HG03064 (cell line): ENCODE measurements at regions not wholly inside any gene's neighbourhood (a gene's known extent, or its start where the extent isn't known, plus 50 kb on each side); places are given as distances from the start of the nearest gene placed in this dataset.
"Not testable (repeated sequence)": the region's sequence is repeated elsewhere in the genome, so short reads cannot be mapped to it uniquely, and the experiment has no call there.

Source experiments
- ATAC-seq: cut with Tn5 transposase; IDR thresholded peaks from one replicate; pipeline ENCODE4 v1.9.1; 2021; ENCODE audit warnings: low read depth; ENCODE audit not compliant: unreplicated experiment

DNA sequence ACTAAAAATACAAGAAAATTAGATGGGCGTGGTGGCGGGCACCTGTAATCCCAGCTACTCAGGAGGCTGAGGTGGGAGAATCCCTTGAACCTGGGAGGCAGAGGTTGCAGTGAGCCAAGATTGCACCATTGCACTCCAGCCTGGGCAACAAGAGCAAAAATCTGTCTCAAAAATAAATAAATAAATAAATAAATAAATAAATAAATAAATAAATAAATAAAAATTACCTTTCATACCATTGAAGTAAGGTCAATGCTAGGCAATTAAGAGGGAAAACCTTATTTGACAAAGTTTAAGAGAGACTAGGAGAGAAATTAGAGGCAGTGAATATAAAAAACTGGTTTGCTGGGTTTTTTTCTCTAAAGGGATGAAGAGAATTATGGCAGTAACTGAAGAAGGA is 781.1 kb upstream of the GBE1 start:
- ATAC-seq, result not testable (repeated sequence)

- ATAC-seq, result no peak
These were observed 760.2 kb upstream of the GBE1 start for GRCh38 chr3:82521657-82522056.

GRCh38 chr3:82520846-82521245 is 759.4 kb upstream of the GBE1 start:
- no peak for ATAC-seq

DNA sequence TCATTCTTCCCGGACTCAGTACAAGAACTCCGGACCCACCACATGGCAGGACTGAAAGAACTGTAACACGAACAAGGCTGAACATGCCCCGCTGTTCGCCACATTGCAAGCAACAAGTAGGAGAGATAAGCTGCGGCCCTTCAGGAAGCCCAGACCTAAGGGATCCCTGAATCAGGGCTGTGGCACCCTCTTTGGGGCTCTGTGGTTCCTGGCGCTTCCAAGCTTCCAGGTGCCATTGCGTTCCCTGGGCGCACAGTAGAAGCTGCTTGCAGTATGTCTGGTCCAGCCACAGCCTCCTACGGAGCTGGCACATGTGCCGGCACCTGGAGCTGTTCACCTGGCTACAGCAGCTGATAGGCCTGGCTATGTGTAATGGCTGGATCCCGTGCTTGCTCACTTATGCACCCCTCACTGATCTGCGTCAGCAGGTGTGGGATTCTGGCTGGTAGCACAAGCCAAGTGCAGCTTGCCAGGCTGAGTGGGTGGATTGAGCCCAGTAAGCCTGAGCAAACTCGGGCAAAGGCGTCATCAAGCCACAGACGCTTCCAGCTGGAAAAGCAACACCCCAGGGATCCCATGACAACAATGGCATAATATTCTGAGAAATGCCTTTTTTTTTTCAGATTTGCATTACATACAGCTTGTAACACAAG is 748.6 kb upstream of the GBE1 start:
- ATAC-seq, result no peak

DNA sequence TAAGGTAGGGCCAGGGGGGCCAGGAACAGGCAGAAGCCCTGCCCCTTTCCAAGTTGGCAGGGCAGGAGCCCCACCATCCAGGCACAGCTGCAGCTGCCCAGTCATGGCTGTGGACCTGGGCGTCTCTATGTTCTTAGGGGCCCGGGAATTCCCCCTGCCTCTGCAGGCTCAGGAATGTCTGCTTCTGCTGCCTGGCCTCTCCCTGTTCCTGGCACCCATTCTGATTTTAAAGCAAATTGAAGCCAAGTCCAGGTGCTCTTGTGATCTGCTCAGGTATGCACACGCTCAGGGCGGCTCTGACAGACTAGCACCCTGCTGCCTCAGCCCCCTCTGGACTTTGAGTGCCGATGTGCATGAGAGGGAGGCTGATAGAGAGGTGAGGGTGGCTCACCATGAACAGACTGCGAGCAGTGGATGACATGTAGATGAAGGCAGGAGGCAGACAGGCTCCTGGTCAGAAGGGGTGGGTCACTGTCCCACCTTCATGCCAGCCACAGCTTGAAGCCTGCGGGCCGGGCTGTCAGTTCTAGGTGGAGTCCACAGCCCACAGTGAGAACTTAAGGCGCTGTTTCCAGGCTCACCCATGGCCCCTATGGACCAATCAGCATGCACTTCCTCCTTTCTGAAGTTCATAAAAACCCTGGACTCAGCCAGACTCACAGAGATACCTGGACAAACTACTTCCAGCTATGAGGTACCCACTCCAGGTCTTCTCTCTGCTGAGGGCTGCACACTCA is 747.8 kb upstream of the GBE1 start:
- ATAC-seq, result no peak

- no peak for ATAC-seq
These were observed 744.8 kb upstream of the GBE1 start for GRCh38 chr3:82506204-82506603.

GRCh38 chr3:82505079-82505756 is 743.8 kb upstream of the GBE1 start:
- no peak for ATAC-seq

- no peak for ATAC-seq
These were observed 736.7 kb upstream of the GBE1 start for GRCh38 chr3:82498186-82498585.

GRCh38 chr3:82496890-82497560 is 735.6 kb upstream of the GBE1 start:
- no peak for ATAC-seq

DNA sequence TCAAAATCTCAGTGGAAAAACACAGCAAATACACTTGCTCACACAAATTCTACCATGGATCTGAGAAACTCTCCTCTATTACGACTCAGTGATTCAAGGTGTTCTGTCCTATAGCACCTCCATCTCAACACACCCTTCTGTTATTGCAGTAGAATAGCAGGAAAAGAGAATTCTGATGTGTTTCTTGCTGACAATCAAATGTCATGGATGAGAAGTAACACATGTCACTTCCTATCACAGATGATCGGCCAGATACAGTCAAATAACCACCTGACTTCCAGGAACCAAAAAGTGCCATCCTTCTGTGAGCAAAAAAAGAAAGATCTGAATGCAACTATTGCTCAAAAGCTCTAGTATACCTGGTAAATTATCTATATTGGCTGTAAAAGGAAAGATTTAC is 734.2 kb upstream of the GBE1 start:
- ATAC-seq, result no peak

- no peak for ATAC-seq
These were observed 733.6 kb upstream of the GBE1 start for GRCh38 chr3:82494977-82495489.

DNA sequence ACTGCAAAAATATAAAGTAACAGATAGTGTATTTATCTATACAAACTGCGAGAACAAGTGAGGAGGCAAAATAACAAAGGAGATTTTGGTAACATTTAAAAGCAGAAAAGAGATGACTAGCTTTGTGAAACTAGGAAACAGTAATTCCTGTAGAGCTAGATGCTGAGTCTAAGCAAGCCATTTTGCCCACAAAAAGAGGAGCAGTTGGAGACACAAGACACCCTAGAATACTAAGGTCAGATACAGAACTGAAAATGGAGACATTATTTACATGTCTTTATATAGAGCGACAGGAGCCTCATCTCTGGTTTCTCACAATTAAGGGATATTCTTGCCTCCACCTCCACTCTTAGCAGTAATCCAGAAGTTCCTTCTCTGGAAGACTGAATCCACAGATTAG is 732.4 kb upstream of the GBE1 start:
- no peak for ATAC-seq

GRCh38 chr3:82475306-82475705 is 713.9 kb upstream of the GBE1 start:
- ATAC-seq, result no peak

DNA sequence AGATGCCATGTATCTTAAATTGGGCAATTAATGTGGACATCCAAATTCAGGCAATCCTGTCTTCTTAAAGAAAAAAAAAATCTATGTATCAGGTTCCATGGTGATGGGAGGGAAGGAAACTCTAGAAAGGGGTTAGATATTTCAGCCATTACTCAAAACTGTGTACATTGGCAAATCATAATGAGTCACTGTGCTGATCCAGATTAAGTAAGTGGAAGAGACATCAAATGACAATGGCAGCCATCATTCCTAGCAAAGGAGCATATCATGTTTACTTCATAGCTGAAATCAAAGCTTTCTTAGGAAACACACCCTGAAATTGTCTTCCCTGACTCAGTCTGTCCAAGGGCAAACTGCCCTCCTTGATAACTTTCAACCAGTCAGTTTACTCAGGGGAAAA is 713.3 kb upstream of the GBE1 start:
- no peak for ATAC-seq

DNA sequence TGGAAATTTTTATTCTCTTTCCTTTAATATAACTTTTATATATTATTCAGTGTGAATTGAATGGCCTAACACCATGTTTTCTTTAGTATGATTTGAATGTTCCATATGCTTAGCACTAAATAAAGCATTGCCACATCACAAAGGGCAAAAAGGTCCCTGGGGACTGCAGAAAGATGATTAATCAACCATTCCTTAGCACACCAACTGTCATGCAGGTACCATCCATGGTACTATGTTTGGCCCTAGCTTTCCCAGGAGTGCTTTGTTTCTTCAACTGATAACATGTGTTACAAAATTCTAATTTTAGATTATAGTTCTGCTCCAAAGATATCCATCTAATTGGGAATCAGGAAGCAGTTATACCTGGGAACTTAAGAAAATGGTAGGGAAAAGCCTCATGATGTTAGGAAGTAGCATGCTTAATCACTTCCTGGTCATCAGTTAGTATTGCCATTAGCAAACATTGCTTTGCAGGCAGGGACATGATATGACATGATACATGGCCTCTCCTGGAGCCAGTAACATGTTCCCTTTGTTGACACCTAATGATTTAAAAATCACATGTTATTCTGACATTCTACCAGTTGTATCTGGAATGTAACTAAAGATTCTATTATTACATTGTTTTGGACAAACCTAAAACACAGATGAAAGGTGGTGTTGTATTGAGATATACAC is 712.6 kb upstream of the GBE1 start:
- ATAC-seq, result no peak

- no peak for ATAC-seq
These were observed 705.6 kb upstream of the GBE1 start for GRCh38 chr3:82467051-82467450.

GRCh38 chr3:82462977-82463376 is 701.5 kb upstream of the GBE1 start:
- no peak for ATAC-seq

DNA sequence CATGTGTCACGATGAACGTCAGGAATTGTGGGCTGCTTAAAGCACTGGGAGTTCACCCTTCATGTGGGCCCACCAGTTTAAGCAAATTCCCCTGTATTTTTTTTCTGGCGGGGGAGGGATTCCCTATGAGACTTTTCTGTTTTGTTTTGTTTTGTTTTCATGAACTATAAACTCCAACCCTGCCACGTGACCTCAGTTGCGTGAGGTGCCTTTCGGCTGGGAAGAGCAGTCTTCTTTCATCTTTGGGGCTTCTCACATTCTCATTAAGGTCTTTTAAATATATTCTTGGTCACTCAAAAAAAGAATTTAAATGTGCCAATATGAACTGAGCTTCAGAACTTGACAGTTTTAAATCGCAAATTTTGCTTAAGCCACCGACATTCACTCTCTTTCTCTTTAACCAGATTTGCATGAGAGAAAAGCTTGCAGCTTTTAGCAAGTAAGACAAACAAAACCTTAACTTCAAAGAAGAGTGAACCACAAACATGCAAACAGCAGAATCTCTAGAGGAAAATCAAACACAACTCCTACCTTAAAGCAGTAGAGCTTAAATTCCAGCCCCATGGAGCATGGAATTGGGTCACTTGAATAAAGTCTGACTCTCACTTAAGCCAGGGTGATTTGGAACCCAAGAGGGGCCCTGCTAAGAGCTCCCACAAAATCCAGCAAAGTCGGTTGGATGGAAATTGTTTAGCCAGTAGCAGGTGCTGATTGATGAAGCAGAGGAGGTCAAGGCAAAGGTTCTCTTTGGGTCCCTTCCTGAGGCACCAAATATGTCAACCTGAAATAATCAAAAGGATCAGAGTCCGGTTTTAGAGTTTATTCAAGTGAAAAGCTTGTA is 699.8 kb upstream of the GBE1 start:
- no peak for ATAC-seq

DNA sequence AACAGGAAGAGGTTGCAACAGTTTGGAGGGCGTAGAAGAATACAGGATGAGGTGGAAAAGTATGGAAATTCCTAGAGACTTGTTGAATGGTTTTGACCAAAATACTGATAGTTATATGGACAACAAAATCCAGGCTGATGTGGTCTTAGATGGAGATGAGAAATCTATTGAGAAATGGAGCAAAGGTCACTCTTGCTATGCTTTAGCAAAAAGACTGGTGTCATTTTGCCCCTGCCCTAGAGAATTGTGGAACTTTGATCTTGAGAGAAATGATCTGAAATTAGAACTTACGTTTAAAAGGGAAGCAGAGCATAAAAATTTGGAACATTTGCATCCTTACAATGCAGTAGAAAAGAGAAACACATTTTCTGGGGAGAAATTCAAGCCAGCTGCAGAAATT is 686.9 kb upstream of the GBE1 start:
- no peak for ATAC-seq

DNA sequence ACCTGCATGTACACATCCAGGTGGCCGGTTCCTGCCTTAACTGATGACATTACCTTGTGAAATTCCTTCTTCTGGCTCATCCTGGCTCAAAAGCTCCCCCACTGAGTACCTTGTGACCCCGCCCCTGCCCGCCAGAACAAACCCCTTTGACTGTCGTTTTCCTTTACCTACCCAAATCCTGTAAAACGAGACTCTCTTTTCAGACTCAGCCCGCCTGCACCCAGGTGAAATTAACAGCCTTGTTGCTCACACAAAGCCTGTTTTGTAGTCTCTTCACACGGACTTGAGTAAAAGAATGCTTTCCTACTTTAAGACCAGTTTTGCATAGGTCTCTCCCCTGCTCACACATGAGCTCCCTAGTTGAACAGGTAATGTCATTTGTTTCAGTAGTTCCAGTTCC is 667.4 kb upstream of the GBE1 start:
- not testable (repeated sequence) for ATAC-seq
